ENCODE measurements at regions not wholly inside any gene's neighbourhood (a gene's known extent, or its start where the extent isn't known, plus 50 kb on each side); places are given as distances from the start of the nearest gene placed in this dataset.

- in situ Hi-C loops (cut with MboI; ENCODE audit: low pct_ligation_motif_present in 1 of 4, low pct_unique_long_range_greater_than_20kb in 1 of 4, low sequenced_read_pairs in 3 of 4), result no loop called here
- no peak overlapping the region for H3K27ac ChIP-seq
Measured at GRCh38 chr3:22373182-22373581, 622.2 kb upstream of the ZNF385D start.

DNA sequence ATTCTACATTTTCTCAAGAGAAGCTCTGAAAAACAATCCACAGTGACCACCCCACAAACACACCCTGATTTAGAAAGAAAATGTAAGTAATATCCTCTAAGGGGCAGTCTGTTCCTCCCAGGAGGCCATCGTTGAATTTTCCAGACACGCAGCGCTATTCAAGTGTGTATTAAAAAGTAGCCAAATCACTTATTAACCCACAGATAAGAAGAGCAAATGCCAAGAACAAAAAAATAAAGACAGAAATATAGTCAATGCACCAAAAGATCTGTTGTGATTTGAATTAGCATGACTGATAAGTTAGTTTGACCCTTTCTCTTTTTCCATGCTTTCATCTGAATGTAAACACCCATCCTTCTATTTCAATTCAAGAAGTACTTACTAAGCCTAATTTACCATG, 622.8 kb upstream of the ZNF385D start:
- Histone ChIP-seq H3K27ac (no peak overlapping the region), H3K36me3 (no peaks in the 10 kb centered on the region), H3K27me3 (peaks cover 30% of the 10 kb centered on the region), H3K9me3 (no peaks in the 10 kb centered on the region), H3K4me1 (peaks cover 0 to 9% (median 4%) of the 10 kb centered on the region in 4 donors), H3K4me3 (no peak overlapping the region)
- in situ Hi-C loops (cut with MboI; ENCODE audit: low pct_ligation_motif_present in 1 of 4, low pct_unique_long_range_greater_than_20kb in 1 of 4, low sequenced_read_pairs in 3 of 4), result no loop called here
- intact Hi-C loops (cut with DNase I; ENCODE audit: low total_unique reads), result no loop called here
- DNase-seq, result no peak
- TF ChIP-seq EP300 (IDR thresholded peaks at IDR 0.05; ENCODE audit: low read depth) (no peak), POLR2A (IDR thresholded peaks at IDR 0.05) (no peak), POLR2AphosphoS5 (IDR thresholded peaks at IDR 0.05) (no peak)
- TF ChIP-seq, protein P1, sequence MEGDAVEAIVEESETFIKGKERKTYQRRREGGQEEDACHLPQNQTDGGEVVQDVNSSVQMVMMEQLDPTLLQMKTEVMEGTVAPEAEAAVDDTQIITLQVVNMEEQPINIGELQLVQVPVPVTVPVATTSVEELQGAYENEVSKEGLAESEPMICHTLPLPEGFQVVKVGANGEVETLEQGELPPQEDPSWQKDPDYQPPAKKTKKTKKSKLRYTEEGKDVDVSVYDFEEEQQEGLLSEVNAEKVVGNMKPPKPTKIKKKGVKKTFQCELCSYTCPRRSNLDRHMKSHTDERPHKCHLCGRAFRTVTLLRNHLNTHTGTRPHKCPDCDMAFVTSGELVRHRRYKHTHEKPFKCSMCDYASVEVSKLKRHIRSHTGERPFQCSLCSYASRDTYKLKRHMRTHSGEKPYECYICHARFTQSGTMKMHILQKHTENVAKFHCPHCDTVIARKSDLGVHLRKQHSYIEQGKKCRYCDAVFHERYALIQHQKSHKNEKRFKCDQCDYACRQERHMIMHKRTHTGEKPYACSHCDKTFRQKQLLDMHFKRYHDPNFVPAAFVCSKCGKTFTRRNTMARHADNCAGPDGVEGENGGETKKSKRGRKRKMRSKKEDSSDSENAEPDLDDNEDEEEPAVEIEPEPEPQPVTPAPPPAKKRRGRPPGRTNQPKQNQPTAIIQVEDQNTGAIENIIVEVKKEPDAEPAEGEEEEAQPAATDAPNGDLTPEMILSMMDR (IDR thresholded peaks at IDR 0.05), result no peak
- 88 to 92% methylated on average over 3 of the region's 3 CpGs for WGBS, 2 donors (ENCODE audit: low coverage in 1 of 2)

More at GRCh38 chr3:22373182-22373581, 622.2 kb upstream of the ZNF385D start:
- TF ChIP-seq, protein P1 (IDR thresholded peaks at IDR 0.05), result no peak
- no peak for TF ChIP-seq EP300 (IDR thresholded peaks at IDR 0.05; ENCODE audit: low read depth)
- peaks cover 30% of the 10 kb centered on the region for H3K27me3 ChIP-seq
- 96% methylated on average over 4 to 5 of the region's 5 CpGs for WGBS, 2 donors (ENCODE audit: low coverage in 1 of 2)
- no peaks in the 10 kb centered on the region for H3K9me3 ChIP-seq
- intact Hi-C loops (cut with DNase I; ENCODE audit: low total_unique reads), result no loop called here
- no peaks in the 10 kb centered on the region for H3K36me3 ChIP-seq
- DNase-seq, result no peak
- no peak overlapping the region for H3K4me3 ChIP-seq
- peaks cover 0 to 9% (median 4%) of the 10 kb centered on the region in 4 donors for H3K4me1 ChIP-seq

GRCh38 chr3:22377421-22377820, 626.4 kb upstream of the ZNF385D start:
- no peaks in the 10 kb centered on the region for H3K9me3 ChIP-seq
- intact Hi-C loops (cut with DNase I; ENCODE audit: low total_unique reads), result loop anchor here (5.0 kb wide), 1 partner anchor 1615 kb away; no protein-coding TSS in a partner anchor

GRCh38 chr3:22378869-22379268, 627.9 kb upstream of the ZNF385D start:
- Histone ChIP-seq H3K9me3 (no peaks in the 10 kb centered on the region), H3K36me3 (no peaks in the 10 kb centered on the region), H3K4me1 (no peaks in the 10 kb centered on the region), H3K27ac (no peak overlapping the region), H3K27me3 (peaks cover 4% of the 10 kb centered on the region), H3K4me3 (no peak overlapping the region)
- DNase-seq, result no peak
- in situ Hi-C loops (cut with MboI; ENCODE audit: low pct_ligation_motif_present in 1 of 4, low pct_unique_long_range_greater_than_20kb in 1 of 4, low sequenced_read_pairs in 3 of 4) (no loop called here), intact Hi-C loops (cut with DNase I; ENCODE audit: low total_unique reads) (loop anchor here (5.0 kb wide), 1 partner anchor 1613 kb away; no protein-coding TSS in a partner anchor)
- TF ChIP-seq EP300 (IDR thresholded peaks at IDR 0.05; ENCODE audit: low read depth), result no peak
- TF ChIP-seq, protein P1 (IDR thresholded peaks at IDR 0.05), result no peak

More at GRCh38 chr3:22377421-22377820, 626.4 kb upstream of the ZNF385D start:
- no peak for DNase-seq
- Histone ChIP-seq H3K27ac (no peak overlapping the region), H3K4me1 (peaks cover 0 to 5% (median 2%) of the 10 kb centered on the region in 4 donors), H3K27me3 (peaks cover 12% of the 10 kb centered on the region), H3K4me3 (no peak overlapping the region), H3K36me3 (no peaks in the 10 kb centered on the region)
- in situ Hi-C loops (cut with MboI; ENCODE audit: low pct_ligation_motif_present in 1 of 4, low pct_unique_long_range_greater_than_20kb in 1 of 4, low sequenced_read_pairs in 3 of 4), result no loop called here
- TF ChIP-seq, protein P1 (IDR thresholded peaks at IDR 0.05), result no peak
- no peak for TF ChIP-seq POLR2AphosphoS5 (IDR thresholded peaks at IDR 0.05)
- no peak for TF ChIP-seq EP300 (IDR thresholded peaks at IDR 0.05; ENCODE audit: low read depth)
- no peak for TF ChIP-seq POLR2A (IDR thresholded peaks at IDR 0.05)
